Gastroesophageal sphincter (tissue), 3 donors: ENCODE measurements at regions not wholly inside any gene's neighbourhood (a gene's known extent, or its start where the extent isn't known, plus 50 kb on each side); places are given as distances from the start of the nearest gene placed in this dataset.
"Not testable (repeated sequence)": the region's sequence is repeated elsewhere in the genome, so short reads cannot be mapped to it uniquely, and the experiment has no call there.

Experiments used
- CTCF ChIP-seq, 4 experiments: fragments of 200-600 bp in 2 of 4; fragments of 450-650 bp in 2 of 4; sonication (generic) in 1 of 4; IDR thresholded peaks; one replicate each; pipeline ENCODE4 v1.5.1; 2017 to 2019; ENCODE audit warnings: antibody characterized with exemption in 4 of 4, mild to moderate bottlenecking in 2 of 4, moderate library complexity in 2 of 4
- EP300 ChIP-seq: sonication (generic); formaldehyde crosslinking; IDR thresholded peaks from one replicate; pipeline ENCODE4 v1.6.1; 2017; ENCODE audit warnings: antibody characterized with exemption, mild to moderate bottlenecking
- POLR2A ChIP-seq, 2 donors: fragments of 450-650 bp; IDR thresholded peaks; one replicate each; pipeline ENCODE4 v1.6.1; 2017; ENCODE audit warnings: antibody characterized with exemption in 2 of 2, mild to moderate bottlenecking in 2 of 2, moderate library complexity in 1 of 2
- POLR2AphosphoS5 ChIP-seq: sonication (generic); formaldehyde crosslinking; IDR thresholded peaks from one replicate; pipeline ENCODE4 v1.6.1; 2017; ENCODE audit warnings: antibody characterized with exemption

- TF ChIP-seq CTCF (IDR thresholded peaks at IDR 0.05); POLR2A (IDR thresholded peaks at IDR 0.05); POLR2AphosphoS5; EP300: not testable (repeated sequence)
These were observed 212.1 kb upstream of the KCNK2 start for GRCh38 chr1:214870426-214870825.
